SK-N-SH treated with all-trans-retinoic acid at 6 μM for 48 hours (cell line): ENCODE measurements at regions not wholly inside any gene's neighbourhood (a gene's known extent, or its start where the extent isn't known, plus 50 kb on each side); places are given as distances from the start of the nearest gene placed in this dataset.

ENCODE experiments used
- ATAC-seq: fragments of 200-7000 bp; cut with Tn5 transposase; 3 replicates; pipeline ENCODE4 v1.9.1; 2020; ENCODE audit warnings: mild to moderate bottlenecking, moderate library complexity
- ARNTL ChIP-seq: fragments of 450-650 bp; formaldehyde crosslinking; IDR thresholded peaks from 2 replicates; pipeline ENCODE4 v1.5.0; 2020; ENCODE audit warnings: low read depth, mild to moderate bottlenecking, moderate library complexity, borderline replicate concordance
- ESRRG ChIP-seq: fragments of 250-450 bp; sonication (Bioruptor Pico); IDR thresholded peaks from 2 replicates; pipeline ENCODE4 v1.6.1; 2021; ENCODE audit warnings: mild to moderate bottlenecking
- GLIS3 ChIP-seq: fragments of 250-450 bp; sonication (Bioruptor Pico); IDR thresholded peaks from 2 replicates; pipeline ENCODE4 v1.5.0; 2020; ENCODE audit warnings: mild to moderate bottlenecking, moderate library complexity
- ISL1 ChIP-seq: fragments of 250-450 bp; sonication (Bioruptor Pico); IDR thresholded peaks from 2 replicates; pipeline ENCODE4 v2.1.2; 2022; ENCODE audit warnings: mild to moderate bottlenecking, moderate library complexity
- OSR1 ChIP-seq: fragments of 250-450 bp; sonication (Bioruptor Pico); IDR thresholded peaks from 2 replicates; pipeline ENCODE4 v1.8.0; 2022; ENCODE audit warnings: moderate library complexity, mild to moderate bottlenecking, inconsistent platforms
- POU6F1 ChIP-seq: fragments of 250-450 bp; sonication (Bioruptor Pico); IDR thresholded peaks from 2 replicates; pipeline ENCODE4 v1.8.0; 2021; ENCODE audit warnings: low read depth, mild to moderate bottlenecking, moderate library complexity, borderline replicate concordance
- PPARA ChIP-seq: fragments of 250-450 bp; sonication (Bioruptor Pico); IDR thresholded peaks from 2 replicates; pipeline ENCODE4 v1.5.0; 2020; ENCODE audit warnings: mild to moderate bottlenecking, borderline replicate concordance
- RARB ChIP-seq: fragments of 250-450 bp; sonication (Bioruptor Pico); IDR thresholded peaks from 2 replicates; pipeline ENCODE4 v1.8.0; 2021; ENCODE audit warnings: mild to moderate bottlenecking, moderate library complexity
- SNAI2 ChIP-seq: fragments of 250-450 bp; sonication (Bioruptor Pico); IDR thresholded peaks from 2 replicates; pipeline ENCODE4 v1.5.0; 2020; ENCODE audit warnings: mild to moderate bottlenecking, moderate library complexity
- TCF4 ChIP-seq: fragments of 250-450 bp; sonication (Bioruptor Pico); IDR thresholded peaks from 2 replicates; pipeline ENCODE4 v1.8.0; 2021; ENCODE audit warnings: mild to moderate bottlenecking, moderate library complexity, borderline replicate concordance
- TOX ChIP-seq: fragments of 250-450 bp; sonication (Bioruptor Pico); IDR thresholded peaks from 2 replicates; pipeline ENCODE4 v1.8.0; 2021; ENCODE audit warnings: mild to moderate bottlenecking, moderate library complexity, borderline replicate concordance
- ZC3H10 ChIP-seq: fragments of 250-450 bp; sonication (Bioruptor Pico); IDR thresholded peaks from 2 replicates; pipeline ENCODE4 v1.5.1; 2021; ENCODE audit warnings: mild to moderate bottlenecking, moderate library complexity
- ZFP3 ChIP-seq: fragments of 250-450 bp; sonication (Bioruptor Pico); IDR thresholded peaks from 2 replicates; pipeline ENCODE4 v1.5.0; 2020; ENCODE audit warnings: mild to moderate bottlenecking, moderate library complexity
- ZFP30 ChIP-seq: fragments of 450-650 bp; formaldehyde crosslinking; IDR thresholded peaks from 2 replicates; pipeline ENCODE4 v1.5.0; 2022; ENCODE audit warnings: mild to moderate bottlenecking, moderate library complexity
- ZNF565 ChIP-seq: fragments of 450-650 bp; formaldehyde crosslinking; conservative IDR thresholded peaks from 2 replicates; pipeline ENCODE4 v1.5.0; 2020; ENCODE audit warnings: low read depth, mild to moderate bottlenecking, moderate library complexity
- ZNF70 ChIP-seq: fragments of 450-650 bp; formaldehyde crosslinking; IDR thresholded peaks from 2 replicates; pipeline ENCODE4 v1.5.0; 2020; ENCODE audit warnings: mild to moderate bottlenecking, moderate library complexity
- ZNF8 ChIP-seq: fragments of 450-650 bp; formaldehyde crosslinking; IDR thresholded peaks from 2 replicates; pipeline ENCODE4 v1.5.0; 2020; ENCODE audit warnings: mild to moderate bottlenecking, moderate library complexity
- TF ChIP-seq, protein P1 (sequence below): fragments of 250-450 bp; sonication (Bioruptor Pico); IDR thresholded peaks from 2 replicates; pipeline ENCODE4 v1.5.1; 2020; ENCODE audit warnings: low read depth, mild to moderate bottlenecking, moderate library complexity
- TF ChIP-seq, protein P2 (sequence below): fragments of 250-450 bp; sonication (Bioruptor Pico); IDR thresholded peaks from 2 replicates; pipeline ENCODE4 v1.8.0; 2020; ENCODE audit warnings: mild to moderate bottlenecking, moderate library complexity, borderline replicate concordance
- TF ChIP-seq, protein P3 (sequence below): fragments of 250-450 bp; sonication (Bioruptor Pico); IDR thresholded peaks from 2 replicates; pipeline ENCODE4 v1.5.1; 2021; ENCODE audit warnings: mild to moderate bottlenecking, moderate library complexity
- TF ChIP-seq, protein P4 (sequence below): fragments of 250-450 bp; sonication (Bioruptor Pico); IDR thresholded peaks from 2 replicates; pipeline ENCODE4 v1.5.0; 2020; ENCODE audit warnings: mild to moderate bottlenecking, moderate library complexity

DNA sequence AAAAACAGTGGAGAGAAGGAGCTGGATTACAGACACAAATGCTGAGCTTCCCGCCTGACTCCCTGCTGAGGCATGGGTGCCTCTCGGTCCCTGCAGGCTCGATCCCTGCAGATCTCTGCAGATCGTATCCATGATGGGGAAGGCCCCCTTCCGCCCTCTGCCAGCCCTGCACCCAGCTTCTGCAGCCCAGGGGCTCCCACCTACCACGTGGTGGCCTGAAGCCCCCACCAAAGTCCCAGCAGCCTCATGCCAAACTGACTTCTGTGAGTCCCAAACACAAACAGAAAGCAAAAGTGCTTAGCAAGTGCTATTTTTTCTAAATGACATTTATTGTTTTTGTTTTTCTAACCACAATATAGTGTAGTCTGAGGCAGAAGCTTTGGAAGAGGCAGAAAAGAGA lies 127.1 kb upstream of the CHST15 start:
- no peak for TF ChIP-seq ZNF565 (CRISPR knock-in tag)
- no peak for TF ChIP-seq TOX (CRISPR knock-in tag)
- ATAC-seq: no peak

DNA sequence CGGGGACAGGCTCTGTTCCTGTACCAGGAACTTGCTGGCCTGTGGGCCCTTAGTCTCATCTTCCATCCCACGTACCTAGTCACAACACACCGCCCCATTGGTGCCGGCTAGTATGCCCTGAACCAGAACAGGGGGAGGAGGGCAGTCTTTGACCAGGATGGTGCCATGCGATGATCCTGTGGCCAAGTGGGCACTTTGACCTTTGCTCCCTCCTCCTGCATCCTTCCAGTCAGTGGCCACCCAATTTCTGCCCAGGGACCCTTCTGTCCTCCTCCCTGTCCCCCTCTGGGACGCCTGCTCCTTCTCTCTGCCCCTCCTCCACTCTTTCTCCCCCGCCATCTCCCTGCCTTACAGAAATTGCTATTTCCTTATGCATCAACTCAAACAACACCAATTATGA lies 126.3 kb upstream of the CHST15 start:
- no peak for ATAC-seq
- TF ChIP-seq, protein P1, sequence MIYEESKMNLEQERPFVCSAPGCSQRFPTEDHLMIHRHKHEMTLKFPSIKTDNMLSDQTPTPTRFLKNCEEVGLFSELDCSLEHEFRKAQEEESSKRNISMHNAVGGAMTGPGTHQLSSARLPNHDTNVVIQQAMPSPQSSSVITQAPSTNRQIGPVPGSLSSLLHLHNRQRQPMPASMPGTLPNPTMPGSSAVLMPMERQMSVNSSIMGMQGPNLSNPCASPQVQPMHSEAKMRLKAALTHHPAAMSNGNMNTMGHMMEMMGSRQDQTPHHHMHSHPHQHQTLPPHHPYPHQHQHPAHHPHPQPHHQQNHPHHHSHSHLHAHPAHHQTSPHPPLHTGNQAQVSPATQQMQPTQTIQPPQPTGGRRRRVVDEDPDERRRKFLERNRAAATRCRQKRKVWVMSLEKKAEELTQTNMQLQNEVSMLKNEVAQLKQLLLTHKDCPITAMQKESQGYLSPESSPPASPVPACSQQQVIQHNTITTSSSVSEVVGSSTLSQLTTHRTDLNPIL: no peak
- TF ChIP-seq, protein P2, sequence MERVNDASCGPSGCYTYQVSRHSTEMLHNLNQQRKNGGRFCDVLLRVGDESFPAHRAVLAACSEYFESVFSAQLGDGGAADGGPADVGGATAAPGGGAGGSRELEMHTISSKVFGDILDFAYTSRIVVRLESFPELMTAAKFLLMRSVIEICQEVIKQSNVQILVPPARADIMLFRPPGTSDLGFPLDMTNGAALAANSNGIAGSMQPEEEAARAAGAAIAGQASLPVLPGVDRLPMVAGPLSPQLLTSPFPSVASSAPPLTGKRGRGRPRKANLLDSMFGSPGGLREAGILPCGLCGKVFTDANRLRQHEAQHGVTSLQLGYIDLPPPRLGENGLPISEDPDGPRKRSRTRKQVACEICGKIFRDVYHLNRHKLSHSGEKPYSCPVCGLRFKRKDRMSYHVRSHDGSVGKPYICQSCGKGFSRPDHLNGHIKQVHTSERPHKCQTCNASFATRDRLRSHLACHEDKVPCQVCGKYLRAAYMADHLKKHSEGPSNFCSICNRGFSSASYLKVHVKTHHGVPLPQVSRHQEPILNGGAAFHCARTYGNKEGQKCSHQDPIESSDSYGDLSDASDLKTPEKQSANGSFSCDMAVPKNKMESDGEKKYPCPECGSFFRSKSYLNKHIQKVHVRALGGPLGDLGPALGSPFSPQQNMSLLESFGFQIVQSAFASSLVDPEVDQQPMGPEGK (CRISPR knock-in tag): no peak
- TF ChIP-seq RARB (CRISPR knock-in tag): no peak
- no peak for TF ChIP-seq ESRRG (CRISPR knock-in tag)
- TF ChIP-seq TOX (CRISPR knock-in tag): no peak
- no peak for TF ChIP-seq PPARA
- no peak for TF ChIP-seq POU6F1
- no peak for TF ChIP-seq OSR1 (CRISPR knock-in tag)
- TF ChIP-seq, protein P3, sequence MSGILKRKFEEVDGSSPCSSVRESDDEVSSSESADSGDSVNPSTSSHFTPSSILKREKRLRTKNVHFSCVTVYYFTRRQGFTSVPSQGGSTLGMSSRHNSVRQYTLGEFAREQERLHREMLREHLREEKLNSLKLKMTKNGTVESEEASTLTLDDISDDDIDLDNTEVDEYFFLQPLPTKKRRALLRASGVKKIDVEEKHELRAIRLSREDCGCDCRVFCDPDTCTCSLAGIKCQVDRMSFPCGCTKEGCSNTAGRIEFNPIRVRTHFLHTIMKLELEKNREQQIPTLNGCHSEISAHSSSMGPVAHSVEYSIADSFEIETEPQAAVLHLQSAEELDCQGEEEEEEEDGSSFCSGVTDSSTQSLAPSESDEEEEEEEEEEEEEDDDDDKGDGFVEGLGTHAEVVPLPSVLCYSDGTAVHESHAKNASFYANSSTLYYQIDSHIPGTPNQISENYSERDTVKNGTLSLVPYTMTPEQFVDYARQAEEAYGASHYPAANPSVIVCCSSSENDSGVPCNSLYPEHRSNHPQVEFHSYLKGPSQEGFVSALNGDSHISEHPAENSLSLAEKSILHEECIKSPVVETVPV (CRISPR knock-in tag): no peak
- no peak for TF ChIP-seq GLIS3 (CRISPR knock-in tag)
- TF ChIP-seq TCF4 (CRISPR knock-in tag): no peak
- no peak for TF ChIP-seq ZFP3 (CRISPR knock-in tag)
- TF ChIP-seq ZFP30 (CRISPR knock-in tag): no peak
- TF ChIP-seq, protein P4, sequence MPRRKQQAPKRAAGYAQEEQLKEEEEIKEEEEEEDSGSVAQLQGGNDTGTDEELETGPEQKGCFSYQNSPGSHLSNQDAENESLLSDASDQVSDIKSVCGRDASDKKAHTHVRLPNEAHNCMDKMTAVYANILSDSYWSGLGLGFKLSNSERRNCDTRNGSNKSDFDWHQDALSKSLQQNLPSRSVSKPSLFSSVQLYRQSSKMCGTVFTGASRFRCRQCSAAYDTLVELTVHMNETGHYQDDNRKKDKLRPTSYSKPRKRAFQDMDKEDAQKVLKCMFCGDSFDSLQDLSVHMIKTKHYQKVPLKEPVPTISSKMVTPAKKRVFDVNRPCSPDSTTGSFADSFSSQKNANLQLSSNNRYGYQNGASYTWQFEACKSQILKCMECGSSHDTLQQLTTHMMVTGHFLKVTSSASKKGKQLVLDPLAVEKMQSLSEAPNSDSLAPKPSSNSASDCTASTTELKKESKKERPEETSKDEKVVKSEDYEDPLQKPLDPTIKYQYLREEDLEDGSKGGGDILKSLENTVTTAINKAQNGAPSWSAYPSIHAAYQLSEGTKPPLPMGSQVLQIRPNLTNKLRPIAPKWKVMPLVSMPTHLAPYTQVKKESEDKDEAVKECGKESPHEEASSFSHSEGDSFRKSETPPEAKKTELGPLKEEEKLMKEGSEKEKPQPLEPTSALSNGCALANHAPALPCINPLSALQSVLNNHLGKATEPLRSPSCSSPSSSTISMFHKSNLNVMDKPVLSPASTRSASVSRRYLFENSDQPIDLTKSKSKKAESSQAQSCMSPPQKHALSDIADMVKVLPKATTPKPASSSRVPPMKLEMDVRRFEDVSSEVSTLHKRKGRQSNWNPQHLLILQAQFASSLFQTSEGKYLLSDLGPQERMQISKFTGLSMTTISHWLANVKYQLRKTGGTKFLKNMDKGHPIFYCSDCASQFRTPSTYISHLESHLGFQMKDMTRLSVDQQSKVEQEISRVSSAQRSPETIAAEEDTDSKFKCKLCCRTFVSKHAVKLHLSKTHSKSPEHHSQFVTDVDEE (CRISPR knock-in tag): no peak
- no peak for TF ChIP-seq ZNF70 (CRISPR knock-in tag)
- no peak for TF ChIP-seq ZNF565 (CRISPR knock-in tag)
- no peak for TF ChIP-seq ZC3H10 (CRISPR knock-in tag)
- no peak for TF ChIP-seq ISL1 (CRISPR knock-in tag)
- no peak for TF ChIP-seq ARNTL (CRISPR knock-in tag)

DNA sequence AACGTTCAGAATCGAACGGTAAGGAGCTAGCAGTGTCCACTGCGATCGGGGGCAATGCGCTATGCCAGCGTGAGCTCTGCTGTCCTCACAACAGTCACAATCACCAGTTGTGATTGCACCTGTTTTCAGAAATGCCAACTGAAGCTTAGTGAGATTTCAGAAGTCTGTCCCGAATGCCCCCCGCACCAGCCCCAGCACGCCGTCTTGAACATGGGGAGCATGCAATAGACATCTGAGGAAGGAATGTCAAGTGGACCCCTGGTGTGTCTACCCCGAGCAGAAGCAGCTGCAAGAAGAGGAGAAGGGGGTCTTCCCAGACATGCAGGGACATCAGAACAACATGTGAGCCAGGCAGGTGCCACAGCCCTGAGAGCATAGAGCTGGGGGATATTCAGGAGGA lies 125.7 kb upstream of the CHST15 start:
- no peak for ATAC-seq
- no peak for TF ChIP-seq OSR1 (CRISPR knock-in tag)
- TF ChIP-seq, protein P1: no peak
- TF ChIP-seq, protein P4 (CRISPR knock-in tag): no peak
- no peak for TF ChIP-seq POU6F1
- TF ChIP-seq, protein P2 (CRISPR knock-in tag): no peak
- no peak for TF ChIP-seq ZNF8 (CRISPR knock-in tag)
- no peak for TF ChIP-seq SNAI2 (CRISPR knock-in tag)
- no peak for TF ChIP-seq ZFP30 (CRISPR knock-in tag)
